Stimulated activated memory B cell treated with anti-CD40 and anti-IgM and Interleukin-4, amounts not matched to agents 10 μg/mL and 1 μg/mL and 100 μg/mL, for 72 hours (primary cell): ENCODE measurements at regions not wholly inside any gene's neighbourhood (a gene's known extent, or its start where the extent isn't known, plus 50 kb on each side); places are given as distances from the start of the nearest gene placed in this dataset.

Source experiments
- ATAC-seq: fragments of 150-1000 bp; cut with Tn5 transposase; 2 replicates; pipeline ENCODE4 v1.10.0; 2021
- H3K27ac Mint-ChIP-seq: one replicate; pipeline ENCODE4 v1.8.0; 2022; ENCODE audit warnings: mild to moderate bottlenecking, mixed read lengths
- H3K27me3 Mint-ChIP-seq: one replicate; pipeline ENCODE4 v1.8.0; 2022; ENCODE audit warnings: mixed read lengths
- H3K36me3 Mint-ChIP-seq: one replicate; pipeline ENCODE4 v1.8.0; 2022; ENCODE audit warnings: mixed read lengths
- H3K4me1 Mint-ChIP-seq: one replicate; pipeline ENCODE4 v1.8.0; 2022; ENCODE audit warnings: mixed read lengths
- H3K4me3 Mint-ChIP-seq: one replicate; pipeline ENCODE4 v1.8.0; 2022; ENCODE audit warnings: mild to moderate bottlenecking, moderate library complexity, mixed read lengths
- H3K9me3 Mint-ChIP-seq: one replicate; pipeline ENCODE4 v1.8.0; 2022; ENCODE audit warnings: mixed read lengths

GRCh38 chr12:88996200-88996788, 356.0 kb downstream of the DUSP6 start:
- H3K4me3 Mint-ChIP-seq, result no peak overlapping the region
- peaks cover 11% of the 10 kb centered on the region for H3K27me3 Mint-ChIP-seq
- no peaks in the 10 kb centered on the region for H3K4me1 Mint-ChIP-seq
- H3K9me3 Mint-ChIP-seq, result no peaks in the 10 kb centered on the region
- no peaks in the 10 kb centered on the region for H3K36me3 Mint-ChIP-seq
- no peak for ATAC-seq
- H3K27ac Mint-ChIP-seq, result no peak overlapping the region

DNA sequence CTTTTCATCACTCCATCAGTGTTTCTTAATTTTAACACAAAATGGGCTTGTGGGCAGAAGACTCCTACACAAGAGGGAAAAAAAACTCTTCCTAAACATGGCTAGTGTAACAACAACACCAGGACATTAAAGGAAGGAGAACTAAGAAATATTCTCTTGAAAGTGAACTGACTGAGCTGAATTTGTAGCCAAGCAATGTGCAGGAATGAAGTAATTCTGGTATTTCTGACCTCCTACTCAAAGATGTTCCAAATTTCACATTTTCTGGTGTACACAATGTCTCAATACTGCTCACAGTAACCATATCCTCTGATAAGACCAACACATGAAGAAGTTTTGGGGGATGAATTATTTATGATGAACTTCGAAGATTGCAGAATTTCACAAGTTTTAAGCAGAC, 357.3 kb downstream of the DUSP6 start:
- ATAC-seq, result no peak
- Mint-ChIP-seq H3K27me3 (peaks cover 10% of the 10 kb centered on the region), H3K27ac (no peak overlapping the region), H3K9me3 (no peaks in the 10 kb centered on the region), H3K4me1 (no peaks in the 10 kb centered on the region), H3K4me3 (no peak overlapping the region), H3K36me3 (no peaks in the 10 kb centered on the region)

- ATAC-seq, result no peak
- Mint-ChIP-seq H3K27me3 (peaks cover 10% of the 10 kb centered on the region), H3K27ac (no peak overlapping the region), H3K9me3 (no peaks in the 10 kb centered on the region), H3K4me1 (no peaks in the 10 kb centered on the region), H3K36me3 (no peaks in the 10 kb centered on the region), H3K4me3 (no peak overlapping the region)
Measured at GRCh38 chr12:88994537-88994936, 357.8 kb downstream of the DUSP6 start.

DNA sequence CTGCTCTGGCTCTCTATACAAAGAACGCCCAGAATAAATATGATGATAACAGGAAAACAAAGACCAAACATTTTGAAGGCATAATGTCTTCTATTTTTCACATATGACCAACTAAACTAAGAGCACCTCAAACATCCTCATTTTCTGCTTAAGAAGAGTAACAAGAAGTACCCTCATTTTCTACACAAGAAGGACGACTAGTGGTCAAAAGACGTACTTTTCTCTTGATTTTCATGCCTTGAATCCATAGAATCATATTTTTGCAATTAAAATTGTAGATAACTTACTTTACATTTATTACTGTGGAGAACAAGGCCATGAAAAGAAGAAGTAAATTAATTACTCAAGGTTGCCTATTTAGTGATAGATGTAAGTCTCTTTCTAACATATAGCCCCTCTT, 358.6 kb downstream of the DUSP6 start:
- Mint-ChIP-seq H3K36me3 (no peaks in the 10 kb centered on the region), H3K4me3 (no peak overlapping the region), H3K27ac (no peak overlapping the region), H3K27me3 (peaks cover 10% of the 10 kb centered on the region), H3K9me3 (no peaks in the 10 kb centered on the region), H3K4me1 (no peaks in the 10 kb centered on the region)
- ATAC-seq, result no peak

- no peaks in the 10 kb centered on the region for H3K36me3 Mint-ChIP-seq
- no peak overlapping the region for H3K27ac Mint-ChIP-seq
- no peak for ATAC-seq
- H3K9me3 Mint-ChIP-seq, result no peaks in the 10 kb centered on the region
- H3K4me1 Mint-ChIP-seq, result no peaks in the 10 kb centered on the region
- H3K27me3 Mint-ChIP-seq, result peaks cover 19% of the 10 kb centered on the region
- no peak overlapping the region for H3K4me3 Mint-ChIP-seq
Measured at GRCh38 chr12:88986056-88986455, 366.2 kb downstream of the DUSP6 start.

- no peak for ATAC-seq
- H3K4me3 Mint-ChIP-seq, result no peak overlapping the region
- no peaks in the 10 kb centered on the region for H3K9me3 Mint-ChIP-seq
- no peak overlapping the region for H3K27ac Mint-ChIP-seq
- H3K27me3 Mint-ChIP-seq, result peaks cover 15% of the 10 kb centered on the region
- no peaks in the 10 kb centered on the region for H3K36me3 Mint-ChIP-seq
- no peaks in the 10 kb centered on the region for H3K4me1 Mint-ChIP-seq
Measured at GRCh38 chr12:88985631-88986030, 366.7 kb downstream of the DUSP6 start.

- H3K4me3 Mint-ChIP-seq, result no peak overlapping the region
- no peak for ATAC-seq
- peaks cover 15% of the 10 kb centered on the region for H3K27me3 Mint-ChIP-seq
- H3K27ac Mint-ChIP-seq, result no peak overlapping the region
- no peaks in the 10 kb centered on the region for H3K9me3 Mint-ChIP-seq
- H3K4me1 Mint-ChIP-seq, result no peaks in the 10 kb centered on the region
- no peaks in the 10 kb centered on the region for H3K36me3 Mint-ChIP-seq
Measured at GRCh38 chr12:88985011-88985410, 367.3 kb downstream of the DUSP6 start.

DNA sequence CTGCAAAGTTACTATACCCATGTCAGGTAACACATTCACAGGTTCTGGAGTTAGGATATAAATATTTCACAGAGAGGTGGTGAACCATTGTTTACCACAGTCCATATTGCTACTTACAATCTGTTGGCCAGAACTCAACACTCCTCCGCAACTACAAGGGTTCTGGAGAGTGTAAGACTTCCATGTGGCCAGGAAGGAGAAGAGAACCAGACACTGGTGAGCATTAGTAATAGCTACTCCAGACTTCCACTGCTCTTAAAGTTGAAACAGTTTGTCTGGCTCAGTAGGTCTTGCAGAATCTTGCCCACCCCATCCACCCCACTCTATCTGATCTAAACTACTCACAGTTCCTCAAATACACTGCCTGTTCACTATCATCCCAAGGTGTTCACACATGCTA, 369.6 kb downstream of the DUSP6 start:
- no peak for ATAC-seq

DNA sequence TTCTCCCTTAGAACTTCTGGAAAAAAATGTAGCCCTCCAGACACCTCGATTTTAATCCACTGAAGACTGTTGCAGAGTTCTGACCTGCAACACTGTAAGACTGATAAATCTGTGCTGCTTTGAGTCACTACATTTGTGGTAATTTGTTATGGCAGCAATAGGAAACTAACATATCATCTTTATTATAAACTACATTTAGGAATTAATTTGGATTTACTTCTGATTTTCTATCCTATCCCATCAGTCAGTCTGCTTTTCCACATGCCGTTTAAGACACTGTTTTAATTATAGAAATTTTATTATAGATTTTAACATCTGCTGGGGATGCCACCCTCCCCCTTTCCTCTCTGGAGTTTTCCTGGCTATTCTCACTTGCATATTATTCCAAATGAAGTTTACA, 375.2 kb downstream of the DUSP6 start:
- no peak overlapping the region for H3K27ac Mint-ChIP-seq
- ATAC-seq, result no peak

More for the DNA sequence above, 369.6 kb downstream of the DUSP6 start:
- Mint-ChIP-seq H3K9me3 (no peaks in the 10 kb centered on the region), H3K27me3 (peaks cover 15% of the 10 kb centered on the region), H3K4me3 (no peak overlapping the region), H3K27ac (no peak overlapping the region), H3K36me3 (no peaks in the 10 kb centered on the region), H3K4me1 (no peaks in the 10 kb centered on the region)

DNA sequence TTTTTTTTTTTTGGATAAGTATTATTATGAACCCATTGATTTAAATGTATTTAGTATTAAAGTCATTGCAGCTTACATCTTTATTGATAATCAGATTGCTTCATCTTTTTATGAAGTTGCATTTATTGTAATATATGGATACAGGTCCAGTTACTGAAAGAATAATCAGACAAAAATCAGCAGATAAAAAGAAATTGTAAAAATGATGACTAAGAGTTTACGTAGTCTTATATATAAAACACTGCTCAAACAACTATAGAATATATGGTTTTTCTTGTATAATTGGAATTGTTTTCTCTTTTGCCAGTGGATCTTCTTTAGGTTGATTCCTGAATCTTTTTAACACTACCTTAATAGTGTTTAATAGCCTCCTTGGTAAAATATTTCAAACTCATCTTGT, 378.3 kb downstream of the DUSP6 start:
- no peaks in the 10 kb centered on the region for H3K27me3 Mint-ChIP-seq
- H3K27ac Mint-ChIP-seq, result no peak overlapping the region
- no peaks in the 10 kb centered on the region for H3K4me1 Mint-ChIP-seq
- no peak for ATAC-seq
- no peaks in the 10 kb centered on the region for H3K36me3 Mint-ChIP-seq
- no peaks in the 10 kb centered on the region for H3K9me3 Mint-ChIP-seq
- H3K4me3 Mint-ChIP-seq, result no peak overlapping the region

More for the DNA sequence above, 375.2 kb downstream of the DUSP6 start:
- Mint-ChIP-seq H3K36me3 (no peaks in the 10 kb centered on the region), H3K4me1 (no peaks in the 10 kb centered on the region), H3K27me3 (no peaks in the 10 kb centered on the region), H3K4me3 (no peak overlapping the region), H3K9me3 (no peaks in the 10 kb centered on the region)

DNA sequence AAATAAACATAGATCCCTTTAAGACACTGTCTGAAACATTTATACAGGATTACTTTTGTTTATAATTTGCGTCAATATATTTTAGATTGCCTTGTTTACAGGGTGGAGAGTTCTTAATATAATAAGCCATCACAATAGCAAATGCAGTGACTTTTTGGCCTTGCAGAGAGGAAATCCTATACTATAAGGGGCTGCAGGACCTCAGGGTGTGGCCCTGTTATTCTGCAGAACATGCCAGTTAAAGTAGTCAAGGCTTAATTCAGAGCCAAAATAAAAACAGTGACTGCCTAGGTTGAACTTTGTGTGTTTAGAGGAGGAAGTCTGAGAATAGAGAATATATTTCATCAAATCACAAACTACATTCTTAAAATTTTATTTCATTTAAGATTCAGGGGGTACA, 381.6 kb downstream of the DUSP6 start:
- Mint-ChIP-seq H3K36me3 (no peaks in the 10 kb centered on the region), H3K4me3 (no peak overlapping the region), H3K27ac (no peak overlapping the region), H3K4me1 (no peaks in the 10 kb centered on the region), H3K27me3 (peaks cover under 1% of the 10 kb centered on the region), H3K9me3 (no peaks in the 10 kb centered on the region)
- ATAC-seq, result no peak

GRCh38 chr12:88969127-88969526, 383.2 kb downstream of the DUSP6 start:
- no peaks in the 10 kb centered on the region for H3K4me1 Mint-ChIP-seq
- peaks cover 10% of the 10 kb centered on the region for H3K27me3 Mint-ChIP-seq
- no peak overlapping the region for H3K27ac Mint-ChIP-seq
- no peaks in the 10 kb centered on the region for H3K9me3 Mint-ChIP-seq
- no peak for ATAC-seq
- H3K4me3 Mint-ChIP-seq, result no peak overlapping the region
- no peaks in the 10 kb centered on the region for H3K36me3 Mint-ChIP-seq

DNA sequence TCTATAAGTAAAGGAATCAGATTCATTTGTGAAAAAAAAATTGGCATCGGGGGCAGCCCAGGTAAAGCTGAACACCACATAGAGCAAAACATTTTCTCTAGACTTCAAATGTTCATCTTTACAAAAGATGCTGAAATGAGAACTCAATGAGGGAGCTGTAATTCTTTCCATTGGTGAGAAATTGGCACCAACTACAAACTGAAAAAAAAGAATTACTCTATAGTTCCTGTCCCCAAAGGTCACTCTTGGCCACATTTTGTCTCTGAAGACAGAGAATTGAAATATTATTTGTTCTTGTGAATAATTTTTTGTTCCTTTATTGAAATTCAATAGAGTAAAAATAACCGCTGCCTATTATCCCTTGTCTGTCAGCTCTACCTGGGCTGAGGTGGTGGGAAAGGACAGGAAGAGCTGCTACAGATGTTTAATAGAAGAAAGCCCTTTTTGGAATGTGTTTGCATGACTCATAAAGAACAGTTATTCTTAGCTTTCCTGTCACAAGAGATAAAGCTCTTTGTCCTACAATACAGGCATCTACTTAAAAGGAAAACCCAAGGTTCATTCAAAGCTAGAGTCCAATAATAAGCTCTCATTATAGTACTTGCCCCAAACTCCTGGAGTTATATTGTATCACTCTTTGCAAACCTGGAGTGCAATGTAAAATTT, 380.1 kb upstream of the KITLG start:
- Mint-ChIP-seq H3K27ac (no peak overlapping the region), H3K36me3 (no peaks in the 10 kb centered on the region), H3K9me3 (no peaks in the 10 kb centered on the region), H3K27me3 (peaks cover 5% of the 10 kb centered on the region), H3K4me1 (no peaks in the 10 kb centered on the region), H3K4me3 (no peak overlapping the region)
- no peak for ATAC-seq

DNA sequence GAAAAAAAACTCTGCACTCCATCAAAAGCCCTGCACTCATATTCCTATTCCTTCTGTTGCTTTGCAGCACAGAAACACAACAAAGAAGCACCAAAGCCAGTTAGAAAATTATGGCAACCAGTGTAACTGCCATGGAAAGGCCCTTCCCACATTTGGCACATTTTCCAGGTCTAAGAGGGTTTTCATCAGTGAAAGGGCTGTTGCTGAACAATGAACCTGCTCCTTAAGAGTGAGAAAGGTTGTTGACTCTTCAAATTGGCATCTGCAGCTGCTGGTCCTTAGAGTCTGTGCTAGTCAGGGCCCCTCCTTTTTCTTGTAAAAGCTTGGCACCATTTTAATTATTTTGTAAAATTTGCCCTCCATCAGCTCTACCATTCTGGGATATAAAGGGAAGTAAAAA, 378.7 kb upstream of the KITLG start:
- H3K4me3 Mint-ChIP-seq, result no peak overlapping the region
- H3K27ac Mint-ChIP-seq, result no peak overlapping the region
- ATAC-seq, result no peak
- H3K9me3 Mint-ChIP-seq, result no peaks in the 10 kb centered on the region
- no peaks in the 10 kb centered on the region for H3K4me1 Mint-ChIP-seq
- no peaks in the 10 kb centered on the region for H3K36me3 Mint-ChIP-seq
- no peaks in the 10 kb centered on the region for H3K27me3 Mint-ChIP-seq

GRCh38 chr12:88958153-88958552, 377.9 kb upstream of the KITLG start:
- H3K9me3 Mint-ChIP-seq, result no peaks in the 10 kb centered on the region
- no peaks in the 10 kb centered on the region for H3K4me1 Mint-ChIP-seq
- ATAC-seq, result no peak
- no peak overlapping the region for H3K27ac Mint-ChIP-seq
- no peaks in the 10 kb centered on the region for H3K36me3 Mint-ChIP-seq
- no peak overlapping the region for H3K4me3 Mint-ChIP-seq
- no peaks in the 10 kb centered on the region for H3K27me3 Mint-ChIP-seq

DNA sequence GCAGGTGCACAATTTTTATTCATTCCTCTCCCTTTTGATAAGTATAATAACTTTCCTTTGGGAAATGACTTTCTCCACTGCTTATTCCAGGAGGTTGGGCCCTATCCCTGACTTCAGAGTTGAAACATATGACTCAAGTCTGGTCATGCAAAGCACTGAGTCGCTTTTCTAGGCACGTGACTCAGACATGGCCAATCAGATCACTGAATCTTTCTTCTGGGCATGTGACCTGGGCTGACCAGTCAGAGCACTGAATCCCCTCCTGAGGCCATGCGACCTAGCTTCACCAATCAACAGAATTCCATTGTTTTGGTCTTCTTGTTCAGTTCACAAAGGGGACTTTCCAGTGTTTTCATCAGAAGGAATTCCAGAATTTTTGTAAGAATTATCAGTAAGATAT, 377.1 kb upstream of the KITLG start:
- no peak for ATAC-seq
- H3K36me3 Mint-ChIP-seq, result no peaks in the 10 kb centered on the region

More for the DNA sequence above, 377.1 kb upstream of the KITLG start:
- no peaks in the 10 kb centered on the region for H3K4me1 Mint-ChIP-seq
- no peak overlapping the region for H3K4me3 Mint-ChIP-seq
- no peak overlapping the region for H3K27ac Mint-ChIP-seq
- H3K27me3 Mint-ChIP-seq, result no peaks in the 10 kb centered on the region
- no peaks in the 10 kb centered on the region for H3K9me3 Mint-ChIP-seq
